Sciatic nerve (tissue), 2 donors: ENCODE measurements at regions not wholly inside any gene's neighbourhood (a gene's known extent, or its start where the extent isn't known, plus 50 kb on each side); places are given as distances from the start of the nearest gene placed in this dataset.

Experiments used
- ATAC-seq: fragments of 200-7000 bp; cut with Tn5 transposase; one replicate; pipeline ENCODE4 v1.9.1; 2020; ENCODE audit warnings: mild to moderate bottlenecking, moderate library complexity
- DNase-seq: peaks from one replicate; pipeline ENCODE4 v3.0.0-alpha.2; 2020; ENCODE audit warnings: low spot score
- intact Hi-C: fragments of 100-400 bp; cut with DNase I; formaldehyde crosslinking; loops from one replicate; pipeline ENCODE4 v1.14.2; 2022
- donor health status: DM: no; HTN: no; CAD: no.
- donor health status: DM: no; HTN: no; CAD: no.

GRCh38 chr6:137361701-137362100, 132.5 kb downstream of the OLIG3 start:
- intact Hi-C loops = no loop called here
- DNase-seq (no peak), ATAC-seq (peak; percentile 45)

- no peak for DNase-seq
- ATAC-seq = no peak
- intact Hi-C loops = no loop called here
Measured at GRCh38 chr6:137358273-137358672, 135.9 kb downstream of the OLIG3 start.

GRCh38 chr6:137357948-137358266, 136.3 kb downstream of the OLIG3 start:
- DNase-seq = no peak
- ATAC-seq = no peak
- intact Hi-C loops = no loop called here

- DNase-seq = no peak
- ATAC-seq = no peak
- intact Hi-C loops = no loop called here
Measured at GRCh38 chr6:137357263-137357947, 136.8 kb downstream of the OLIG3 start.

GRCh38 chr6:137353842-137354397, 134.7 kb upstream of the IFNGR1 start:
- intact Hi-C loops = no loop called here
- ATAC-seq = no peak
- DNase-seq = no peak

- intact Hi-C loops = no loop called here
- ATAC-seq (no peak), DNase-seq (no peak)
Measured at GRCh38 chr6:137353346-137353745, 134.2 kb upstream of the IFNGR1 start.

- DNase-seq (peak; percentile 59), ATAC-seq (peak; percentile 69)
- intact Hi-C loops = no loop called here
Measured at GRCh38 chr6:137352859-137353258, 133.7 kb upstream of the IFNGR1 start.

- DNase-seq (no peak), ATAC-seq (no peak)
- intact Hi-C loops = no loop called here
Measured at GRCh38 chr6:137351890-137352289, 132.7 kb upstream of the IFNGR1 start.

GRCh38 chr6:137350857-137351256, 131.7 kb upstream of the IFNGR1 start:
- no peak for ATAC-seq
- no peak for DNase-seq
- intact Hi-C loops = no loop called here

- DNase-seq = no peak
- ATAC-seq = no peak
- intact Hi-C loops = no loop called here
Measured at GRCh38 chr6:137349856-137350830, 131.0 kb upstream of the IFNGR1 start.

GRCh38 chr6:137348777-137349176, 129.6 kb upstream of the IFNGR1 start:
- no peak for ATAC-seq

GRCh38 chr6:137343241-137343640, 124.1 kb upstream of the IFNGR1 start:
- intact Hi-C loops = no loop called here
- ATAC-seq (no peak), DNase-seq (no peak)

More at GRCh38 chr6:137348777-137349176, 129.6 kb upstream of the IFNGR1 start:
- no peak for DNase-seq
- intact Hi-C loops = no loop called here

- intact Hi-C loops = no loop called here
- no peak for DNase-seq
- ATAC-seq = peak; percentile 51
Measured at GRCh38 chr6:137342607-137343190, 123.5 kb upstream of the IFNGR1 start.

GRCh38 chr6:137341681-137342195, 122.6 kb upstream of the IFNGR1 start:
- intact Hi-C loops = no loop called here
- DNase-seq = peak; percentile 66
- ATAC-seq = peak; percentile 59

- intact Hi-C loops = no loop called here
- ATAC-seq = peak; percentile 57
- no peak for DNase-seq
Measured at GRCh38 chr6:137339929-137340559, 120.9 kb upstream of the IFNGR1 start.

- ATAC-seq (no peak), DNase-seq (no peak)
- intact Hi-C loops = no loop called here
Measured at GRCh38 chr6:137334884-137335283, 115.7 kb upstream of the IFNGR1 start.

- intact Hi-C loops = no loop called here
- DNase-seq = no peak
- no peak for ATAC-seq
Measured at GRCh38 chr6:137334094-137334493, 114.9 kb upstream of the IFNGR1 start.

- no peak for DNase-seq
- ATAC-seq = peak; percentile 90
- intact Hi-C loops = no loop called here
Measured at GRCh38 chr6:137332637-137333280, 113.6 kb upstream of the IFNGR1 start.

GRCh38 chr6:137323860-137324259, 104.7 kb upstream of the IFNGR1 start:
- DNase-seq (no peak), ATAC-seq (no peak)
- intact Hi-C loops = no loop called here
